PFSK-1 (cell line): ENCODE measurements at regions not wholly inside any gene's neighbourhood (a gene's known extent, or its start where the extent isn't known, plus 50 kb on each side); places are given as distances from the start of the nearest gene placed in this dataset.

ENCODE experiments used
- FOXP2 ChIP-seq: optimal IDR thresholded peaks from 2 replicates; pipeline ENCODE3; 2011; ENCODE audit warnings: borderline replicate concordance, control low read depth, inconsistent platforms; ENCODE audit not compliant: insufficient read depth; ENCODE audit errors: extremely low read length, extremely low read depth
- POLR2AphosphoS5 ChIP-seq: IDR thresholded peaks from 2 replicates; pipeline ENCODE4 v1.6.1; 2012; ENCODE audit warnings: low read depth, mild to moderate bottlenecking, control low read depth, low read length, moderate library complexity
- SIN3A ChIP-seq: IDR thresholded peaks from 2 replicates; pipeline ENCODE4 v1.6.1; 2012; ENCODE audit warnings: mild to moderate bottlenecking, low read length, moderate library complexity, borderline replicate concordance; ENCODE audit not compliant: insufficient read depth
- TAF1 ChIP-seq: IDR thresholded peaks from 2 replicates; pipeline ENCODE4 v1.6.1; 2012; ENCODE audit warnings: low read length, control low read depth, borderline replicate concordance; ENCODE audit not compliant: insufficient read depth
- TF ChIP-seq, protein P1 (sequence below), 2 experiments: IDR thresholded peaks; 2 replicates each; pipeline versions ENCODE4 v1.6.1 to v1.8.0; 2011 to 2012; ENCODE audit warnings: low read depth in 2 of 2, low read length in 2 of 2, control low read depth in 1 of 2, inconsistent platforms in 1 of 2, mild to moderate bottlenecking in 1 of 2, moderate library complexity in 1 of 2; ENCODE audit not compliant: insufficient read depth in 1 of 2

DNA sequence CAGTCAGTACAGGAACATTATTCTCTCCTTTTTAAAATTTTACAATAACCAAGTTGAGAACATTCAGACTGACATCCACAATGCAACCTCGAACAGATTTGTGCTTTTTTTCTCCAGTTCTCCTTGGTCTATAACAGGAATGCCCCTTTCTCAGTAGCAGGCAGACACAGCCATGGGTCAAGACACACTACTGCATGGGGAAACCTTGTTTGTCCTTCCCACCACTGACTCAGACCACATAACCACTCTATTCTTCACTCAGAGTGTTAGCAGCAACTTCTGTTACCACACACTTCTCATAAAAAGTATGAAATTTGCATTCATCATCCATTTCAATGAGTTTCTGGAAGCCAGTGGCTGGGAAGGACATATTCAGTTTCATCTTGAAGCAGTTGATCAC, 421.7 kb downstream of the ADRA2A start:
- TF ChIP-seq SIN3A (no peak), FOXP2 (no peak), POLR2AphosphoS5 (no peak), TAF1 (no peak)
- TF ChIP-seq, protein P1, sequence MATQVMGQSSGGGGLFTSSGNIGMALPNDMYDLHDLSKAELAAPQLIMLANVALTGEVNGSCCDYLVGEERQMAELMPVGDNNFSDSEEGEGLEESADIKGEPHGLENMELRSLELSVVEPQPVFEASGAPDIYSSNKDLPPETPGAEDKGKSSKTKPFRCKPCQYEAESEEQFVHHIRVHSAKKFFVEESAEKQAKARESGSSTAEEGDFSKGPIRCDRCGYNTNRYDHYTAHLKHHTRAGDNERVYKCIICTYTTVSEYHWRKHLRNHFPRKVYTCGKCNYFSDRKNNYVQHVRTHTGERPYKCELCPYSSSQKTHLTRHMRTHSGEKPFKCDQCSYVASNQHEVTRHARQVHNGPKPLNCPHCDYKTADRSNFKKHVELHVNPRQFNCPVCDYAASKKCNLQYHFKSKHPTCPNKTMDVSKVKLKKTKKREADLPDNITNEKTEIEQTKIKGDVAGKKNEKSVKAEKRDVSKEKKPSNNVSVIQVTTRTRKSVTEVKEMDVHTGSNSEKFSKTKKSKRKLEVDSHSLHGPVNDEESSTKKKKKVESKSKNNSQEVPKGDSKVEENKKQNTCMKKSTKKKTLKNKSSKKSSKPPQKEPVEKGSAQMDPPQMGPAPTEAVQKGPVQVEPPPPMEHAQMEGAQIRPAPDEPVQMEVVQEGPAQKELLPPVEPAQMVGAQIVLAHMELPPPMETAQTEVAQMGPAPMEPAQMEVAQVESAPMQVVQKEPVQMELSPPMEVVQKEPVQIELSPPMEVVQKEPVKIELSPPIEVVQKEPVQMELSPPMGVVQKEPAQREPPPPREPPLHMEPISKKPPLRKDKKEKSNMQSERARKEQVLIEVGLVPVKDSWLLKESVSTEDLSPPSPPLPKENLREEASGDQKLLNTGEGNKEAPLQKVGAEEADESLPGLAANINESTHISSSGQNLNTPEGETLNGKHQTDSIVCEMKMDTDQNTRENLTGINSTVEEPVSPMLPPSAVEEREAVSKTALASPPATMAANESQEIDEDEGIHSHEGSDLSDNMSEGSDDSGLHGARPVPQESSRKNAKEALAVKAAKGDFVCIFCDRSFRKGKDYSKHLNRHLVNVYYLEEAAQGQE (IDR thresholded peaks at IDR 0.05; ENCODE audit: insufficient read depth in 1 of 2, low read depth in 2 of 2, low read length in 2 of 2): no peak

DNA sequence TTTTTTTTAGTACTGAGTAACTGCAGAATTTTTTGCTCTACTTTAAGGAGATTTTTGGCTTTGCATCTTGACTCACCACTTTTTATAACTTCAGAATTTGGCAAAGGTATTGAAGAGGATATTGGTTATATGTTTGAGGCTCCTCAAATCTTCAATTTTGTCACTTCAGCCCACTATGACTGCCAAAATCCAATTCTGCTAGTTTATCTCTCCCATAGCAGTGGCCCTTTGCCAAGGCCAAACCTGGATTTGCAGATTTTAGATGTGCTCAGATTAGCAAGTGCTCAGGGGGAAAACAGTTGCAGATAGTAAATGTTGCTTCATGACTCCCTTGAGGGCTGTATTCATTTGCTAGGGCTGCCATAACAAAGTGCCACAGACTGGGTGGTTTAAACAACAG, 427.5 kb downstream of the ADRA2A start:
- TF ChIP-seq TAF1 (no peak), POLR2AphosphoS5 (no peak), FOXP2 (no peak), SIN3A (no peak)
- TF ChIP-seq, protein P1 (IDR thresholded peaks at IDR 0.05; ENCODE audit: insufficient read depth in 1 of 2, low read depth in 2 of 2, low read length in 2 of 2): no peak

DNA sequence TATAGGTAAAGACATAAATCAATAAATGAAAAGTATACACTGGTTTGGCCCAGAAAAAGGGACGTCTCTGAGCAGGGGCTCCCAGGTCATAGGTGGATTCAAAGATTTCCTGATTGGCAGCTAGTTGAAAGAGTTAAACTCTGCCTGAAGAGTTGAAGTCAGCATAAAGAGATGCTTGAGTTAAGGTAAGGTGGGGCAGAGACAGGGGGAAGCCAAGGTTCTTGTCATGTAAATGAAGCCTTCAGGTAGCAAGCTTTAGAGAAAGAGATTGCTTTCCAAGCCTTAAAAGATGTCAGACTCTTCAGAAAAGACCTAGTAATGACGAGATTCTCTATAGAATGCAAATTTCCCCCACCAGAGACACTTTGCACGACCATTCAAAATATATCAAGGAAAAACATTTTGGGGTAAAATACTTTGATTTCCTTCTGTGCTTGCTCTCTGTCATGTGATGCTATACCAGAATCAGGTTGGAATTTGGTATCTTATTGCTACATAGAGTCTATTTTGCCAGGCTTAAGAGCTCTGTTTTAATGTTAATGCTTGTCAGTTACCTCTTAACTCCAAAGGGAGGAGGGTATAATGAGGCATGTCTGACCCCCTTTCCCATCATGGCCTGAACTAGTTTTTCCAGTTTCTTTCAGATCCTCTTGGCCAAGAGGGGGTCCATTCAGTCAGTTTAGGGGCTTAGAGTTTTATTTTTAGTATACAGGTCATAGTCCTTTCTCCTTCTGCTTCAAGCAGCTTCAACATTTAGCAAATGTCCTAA, 429.6 kb downstream of the ADRA2A start:
- TF ChIP-seq SIN3A (no peak), FOXP2 (no peak), POLR2AphosphoS5 (no peak), TAF1 (no peak)
- TF ChIP-seq, protein P1 (IDR thresholded peaks at IDR 0.05; ENCODE audit: insufficient read depth in 1 of 2, low read depth in 2 of 2, low read length in 2 of 2): no peak

DNA sequence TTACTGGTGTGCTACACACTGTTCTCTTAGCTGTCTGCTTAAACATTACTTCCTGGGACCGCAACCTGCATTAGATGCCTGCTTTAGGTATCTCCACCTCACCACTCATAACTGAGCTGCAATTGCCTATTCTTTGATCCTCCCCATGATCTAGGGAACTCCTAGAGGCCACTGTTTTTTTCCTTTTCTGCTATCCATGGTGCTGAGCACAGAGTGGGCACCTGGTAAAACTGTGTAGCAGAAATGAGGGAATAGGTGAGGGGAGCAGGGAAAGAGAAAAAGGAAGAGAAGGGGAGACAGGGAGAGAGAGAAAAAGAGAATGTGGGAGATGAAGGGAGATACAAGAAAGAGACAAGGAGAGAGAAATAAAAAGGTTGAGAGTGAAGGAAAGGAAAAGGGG, 434.9 kb downstream of the ADRA2A start:
- TF ChIP-seq TAF1: no peak
- TF ChIP-seq, protein P1 (IDR thresholded peaks at IDR 0.05; ENCODE audit: insufficient read depth in 1 of 2, low read depth in 2 of 2, low read length in 2 of 2): peak; percentile 23 to 90; a peak in 2 of 4 replicates

DNA sequence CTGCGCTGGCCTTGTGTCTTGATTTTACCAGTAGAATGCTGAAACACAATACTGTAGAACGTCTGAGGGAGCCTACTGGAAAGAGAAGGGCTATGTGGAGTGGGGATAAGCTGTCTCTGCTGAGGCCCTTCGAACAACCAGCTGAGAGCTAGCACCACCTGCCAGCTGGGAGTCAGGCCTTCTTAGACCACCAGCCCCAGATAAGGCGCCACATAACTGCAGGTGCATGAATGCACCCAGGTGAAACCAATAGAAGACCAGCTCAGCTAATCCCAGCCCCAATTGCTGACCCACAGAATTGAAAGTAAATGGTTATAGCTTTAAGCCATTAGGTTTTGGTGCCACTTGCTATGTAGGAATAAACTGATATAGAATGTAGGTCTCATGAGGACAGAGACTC, 438.4 kb downstream of the ADRA2A start:
- TF ChIP-seq SIN3A (no peak), TAF1 (no peak), FOXP2 (no peak), POLR2AphosphoS5 (no peak)
- TF ChIP-seq, protein P1 (IDR thresholded peaks at IDR 0.05; ENCODE audit: insufficient read depth in 1 of 2, low read depth in 2 of 2, low read length in 2 of 2): no peak
